Thoracic aorta (tissue), 2 donors: ENCODE measurements at regions not wholly inside any gene's neighbourhood (a gene's known extent, or its start where the extent isn't known, plus 50 kb on each side); places are given as distances from the start of the nearest gene placed in this dataset.

Source experiments
- ATAC-seq: fragments of 150-250 bp; one replicate; pipeline ENCODE4 v1.8.0; 2017; ENCODE audit warnings: low read depth; ENCODE audit not compliant: insufficient number of reproducible peaks, low FRiP score
- DNase-seq: peaks from one replicate; pipeline ENCODE4 v3.0.0-alpha.2; 2020; ENCODE audit warnings: low spot score
- H3K27ac ChIP-seq, 2 donors: fragments of 200-600 bp; sonication (generic); 1 replicate in 1 of 2; 2 replicates in 1 of 2; pipeline ENCODE4 v1.5.1; 2016; ENCODE audit warnings: mild to moderate bottlenecking in 2 of 2, moderate library complexity in 2 of 2
- H3K27me3 ChIP-seq: fragments of 200-600 bp; sonication (generic); replicated peaks from 2 replicates; pipeline ENCODE4 v1.6.0; 2016; ENCODE audit warnings: mild to moderate bottlenecking; ENCODE audit not compliant: insufficient read depth
- H3K36me3 ChIP-seq: fragments of 200-600 bp; sonication (generic); one replicate; pipeline ENCODE4 v1.5.1; 2016
- H3K4me1 ChIP-seq, 2 donors: fragments of 200-600 bp; sonication (generic); 1 replicate in 1 of 2; 2 replicates in 1 of 2; pipeline versions ENCODE4 v1.5.1 to v1.6.0; 2016; ENCODE audit warnings: low read depth in 2 of 2, mild to moderate bottlenecking in 1 of 2; ENCODE audit not compliant: control insufficient read depth in 1 of 2
- H3K4me3 ChIP-seq: fragments of 200-600 bp; sonication (generic); 2 replicates; pipeline ENCODE4 v1.5.1; 2016; ENCODE audit warnings: mild to moderate bottlenecking
- H3K9me3 ChIP-seq: fragments of 200-600 bp; sonication (generic); 2 replicates; pipeline ENCODE4 v1.5.1; 2016
- CTCF ChIP-seq: fragments of 200-600 bp; sonication (generic); IDR thresholded peaks from one replicate; pipeline ENCODE4 v1.5.1; 2019; ENCODE audit warnings: antibody characterized with exemption

- Histone ChIP-seq H3K9me3 (no peaks in the 10 kb centered on the region), H3K4me1 (no peaks in the 10 kb centered on the region), H3K4me3 (no peak overlapping the region), H3K36me3 (no peaks in the 10 kb centered on the region), H3K27ac (no peak overlapping the region), H3K27me3 (no peaks in the 10 kb centered on the region)
- DNase-seq, result no peak
- ATAC-seq, result no peak
- TF ChIP-seq CTCF, result no peak
Observed at GRCh38 chr4:23730998-23731397, 158.8 kb downstream of the PPARGC1A start.

GRCh38 chr4:23728971-23729370, 160.9 kb downstream of the PPARGC1A start:
- Histone ChIP-seq H3K27me3 (no peaks in the 10 kb centered on the region), H3K4me1 (no peaks in the 10 kb centered on the region), H3K4me3 (no peak overlapping the region), H3K27ac (no peak overlapping the region), H3K9me3 (no peaks in the 10 kb centered on the region), H3K36me3 (no peaks in the 10 kb centered on the region)
- ATAC-seq (no peak), DNase-seq (no peak)
- TF ChIP-seq CTCF, result no peak

- no peaks in the 10 kb centered on the region for H3K9me3 ChIP-seq
- H3K27ac ChIP-seq, result no peak overlapping the region
- H3K27me3 ChIP-seq, result no peaks in the 10 kb centered on the region
- TF ChIP-seq CTCF, result no peak
- DNase-seq (no peak), ATAC-seq (peak; percentile 65)
- no peaks in the 10 kb centered on the region for H3K4me1 ChIP-seq
- H3K36me3 ChIP-seq, result no peaks in the 10 kb centered on the region
- H3K4me3 ChIP-seq, result no peak overlapping the region
Observed at GRCh38 chr4:23728393-23728792, 161.5 kb downstream of the PPARGC1A start.

GRCh38 chr4:23720556-23720955, 169.3 kb downstream of the PPARGC1A start:
- H3K4me1 ChIP-seq, result no peaks in the 10 kb centered on the region
- no peak for DNase-seq
- H3K4me3 ChIP-seq, result no peak overlapping the region
- no peak overlapping the region for H3K27ac ChIP-seq
- H3K36me3 ChIP-seq, result no peaks in the 10 kb centered on the region
- no peaks in the 10 kb centered on the region for H3K27me3 ChIP-seq
- no peak for ATAC-seq
- TF ChIP-seq CTCF, result no peak
- H3K9me3 ChIP-seq, result no peaks in the 10 kb centered on the region

GRCh38 chr4:23718435-23718834, 171.4 kb downstream of the PPARGC1A start:
- Histone ChIP-seq H3K27me3 (no peaks in the 10 kb centered on the region), H3K4me1 (no peaks in the 10 kb centered on the region), H3K36me3 (no peaks in the 10 kb centered on the region), H3K9me3 (no peaks in the 10 kb centered on the region), H3K4me3 (no peak overlapping the region), H3K27ac (no peak overlapping the region)
- ATAC-seq, result no peak
- TF ChIP-seq CTCF, result no peak
- DNase-seq, result no peak
